Umbilical cord (tissue), 1 donor: ENCODE measurements at regions not wholly inside any gene's neighbourhood (a gene's known extent, or its start where the extent isn't known, plus 50 kb on each side); places are given as distances from the start of the nearest gene placed in this dataset.
"Not testable (repeated sequence)": the region's sequence is repeated elsewhere in the genome, so short reads cannot be mapped to it uniquely, and the experiment has no call there.

Source experiments
- DNase-seq: peaks from one replicate; pipeline ENCODE4 v3.0.0-alpha.2; 2015; ENCODE audit warnings: low spot score

GRCh38 chr1:146715054-146715453 lies 223.1 kb upstream of the NBPF12 start:
- DNase-seq, result not testable (repeated sequence)

- peak; percentile 18 for DNase-seq
These were observed 227.1 kb upstream of the NBPF12 start for GRCh38 chr1:146710838-146711521.

DNA sequence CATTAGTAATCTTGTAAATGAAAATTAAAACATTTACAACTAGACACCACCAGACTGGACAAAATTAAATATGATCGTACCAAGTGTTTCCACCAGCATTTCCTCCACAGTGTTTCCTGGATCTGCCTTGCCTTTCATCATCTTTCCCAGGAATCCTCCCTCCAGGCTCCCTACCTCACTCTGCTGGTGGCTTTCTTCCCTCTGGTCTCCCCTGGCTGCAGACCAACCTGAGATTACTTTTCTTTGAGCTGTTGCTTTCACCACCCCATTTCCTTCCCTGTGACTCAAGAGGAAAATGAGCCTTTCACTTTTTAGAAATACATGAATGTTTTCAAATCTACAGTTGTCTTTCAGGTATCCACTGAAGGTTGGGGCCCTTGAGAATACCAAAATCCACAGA lies 228.8 kb upstream of the NBPF12 start:
- not testable (repeated sequence) for DNase-seq

DNA sequence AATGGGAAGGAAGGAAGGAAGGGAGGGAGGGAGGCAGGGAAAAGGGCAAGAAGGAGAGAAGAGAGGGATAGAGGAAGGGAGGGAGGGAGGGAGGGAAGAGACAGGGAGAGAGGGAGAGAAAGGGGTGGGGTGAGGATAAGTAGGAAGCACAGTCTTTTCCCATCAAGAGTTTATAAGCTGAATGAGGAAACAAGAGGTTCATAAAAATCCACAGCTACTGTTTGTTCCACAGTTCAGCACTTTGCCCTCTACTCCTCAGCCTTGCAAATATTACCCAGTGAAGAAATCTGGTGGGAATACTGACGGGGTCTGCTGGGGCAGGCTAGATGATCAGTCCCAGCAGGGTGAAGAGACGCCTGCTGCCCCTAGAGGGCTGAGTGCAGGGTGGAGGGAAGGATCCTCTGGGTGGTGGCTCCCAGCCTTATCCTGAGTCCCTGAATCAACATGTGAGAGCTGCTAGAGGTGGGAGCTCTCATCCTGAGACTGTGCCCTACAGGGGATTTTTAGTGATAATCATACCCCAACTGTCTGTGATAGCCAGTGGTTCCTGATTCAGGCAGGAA lies 233.9 kb upstream of the NBPF12 start:
- DNase-seq, result not testable (repeated sequence)

- DNase-seq, result not testable (repeated sequence)
These were observed 236.8 kb upstream of the NBPF12 start for GRCh38 chr1:146701320-146701719.

DNA sequence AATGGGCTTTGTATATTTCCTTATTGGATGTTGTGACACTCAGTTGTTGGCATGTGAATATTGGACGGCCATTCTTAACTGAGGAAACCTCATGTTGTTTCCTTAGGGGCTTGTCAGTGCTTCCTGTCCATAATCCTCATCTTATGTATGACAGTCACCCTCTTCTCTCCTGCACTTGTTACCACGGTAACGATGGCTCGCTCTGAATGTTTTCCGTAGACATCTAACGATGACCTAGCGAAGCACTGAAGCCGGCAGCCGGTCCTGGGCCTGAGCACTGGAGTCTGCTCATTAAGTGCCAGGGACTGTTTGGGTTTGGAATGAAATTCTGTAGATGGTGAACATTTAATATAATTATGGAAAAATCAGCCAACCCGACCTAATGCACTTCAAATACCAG lies 242.7 kb upstream of the NBPF12 start:
- not testable (repeated sequence) for DNase-seq

DNA sequence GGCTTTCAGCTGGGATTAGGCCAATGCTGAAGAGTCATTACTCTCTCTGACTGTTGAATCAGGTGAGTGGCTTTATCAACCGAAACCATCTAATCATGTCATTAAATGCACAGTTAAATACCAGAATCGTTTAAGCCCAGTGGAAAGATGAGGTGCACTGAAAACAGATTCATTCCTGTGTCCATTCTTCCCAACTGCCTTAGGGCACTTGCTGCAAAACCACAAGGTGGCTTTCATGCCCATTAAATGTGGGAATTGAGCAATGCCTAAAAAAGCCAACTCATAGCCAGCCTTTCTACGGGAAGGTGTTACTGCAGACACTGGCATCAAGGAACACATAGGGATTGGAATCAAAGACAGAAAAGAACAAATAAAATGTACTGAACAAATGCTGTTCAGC lies 246.3 kb upstream of the NBPF12 start:
- not testable (repeated sequence) for DNase-seq

DNA sequence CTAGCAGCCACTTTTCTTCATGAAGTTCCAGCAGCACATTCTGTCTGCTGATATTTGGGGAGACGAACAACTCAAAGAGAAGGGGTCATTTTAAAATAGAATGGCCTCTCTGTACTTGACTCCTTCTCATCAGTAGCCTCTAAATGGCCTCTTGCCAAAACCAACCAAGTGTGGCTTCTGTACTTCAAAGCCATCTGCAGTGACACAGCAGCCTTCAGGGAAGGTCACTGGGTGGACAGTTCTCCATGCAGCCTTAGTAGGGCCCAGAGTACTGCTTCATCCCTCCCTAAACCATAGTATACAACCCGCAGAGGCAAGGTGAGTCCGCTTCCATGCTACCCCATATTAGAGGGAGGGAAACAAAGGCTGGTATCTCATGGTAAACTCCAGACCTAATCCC lies 249.2 kb upstream of the NBPF12 start:
- not testable (repeated sequence) for DNase-seq

- not testable (repeated sequence) for DNase-seq
These were observed 251.3 kb upstream of the NBPF12 start for GRCh38 chr1:146686777-146687366.

GRCh38 chr1:146683126-146683429 lies 255.0 kb upstream of the NBPF12 start:
- DNase-seq, result not testable (repeated sequence)

DNA sequence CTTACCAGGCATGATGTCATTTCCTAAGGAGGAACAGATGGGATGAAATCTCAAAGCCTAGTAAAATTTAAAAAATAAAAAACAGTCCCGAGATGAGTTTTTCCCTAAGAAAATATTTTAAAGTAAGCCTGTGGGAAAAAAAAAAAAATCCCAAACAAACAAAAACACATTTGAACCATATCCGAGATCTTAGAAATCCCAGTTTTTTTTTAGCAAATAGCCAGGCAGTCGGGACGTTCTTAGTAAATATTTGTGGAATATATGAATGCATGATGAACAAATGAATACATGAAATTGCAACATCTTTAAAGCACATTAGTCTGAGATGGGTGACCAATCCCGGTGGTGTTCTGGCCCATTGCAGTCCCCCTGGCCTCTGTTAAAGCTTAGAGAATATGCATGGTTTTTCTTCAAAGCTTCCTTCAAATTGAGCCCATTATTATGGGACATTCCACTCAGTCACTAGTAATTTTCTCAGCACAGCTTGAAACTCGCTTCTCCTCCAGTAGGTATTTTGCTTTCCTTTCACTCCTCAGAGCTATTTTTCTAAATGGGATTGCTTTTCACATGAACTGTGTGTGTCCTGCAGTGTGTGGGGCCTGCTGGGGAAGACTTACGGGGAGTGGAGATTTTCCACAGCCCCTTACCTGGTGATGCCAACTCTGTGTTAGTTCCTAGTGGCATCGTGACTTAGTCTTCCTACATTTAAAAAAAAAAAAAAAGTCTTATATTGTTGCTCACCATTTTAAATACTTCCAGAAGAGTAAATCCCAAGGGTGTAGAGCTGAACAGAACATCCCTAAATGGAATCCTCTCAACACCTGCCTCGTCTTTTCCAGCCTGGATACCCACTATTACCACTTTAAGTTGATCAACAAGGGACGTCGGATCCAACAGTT lies 255.6 kb upstream of the NBPF12 start:
- DNase-seq, result not testable (repeated sequence)

- not testable (repeated sequence) for DNase-seq
These were observed 264.3 kb upstream of the NBPF12 start for GRCh38 chr1:146673729-146674299.

- DNase-seq, result not testable (repeated sequence)
These were observed 265.5 kb upstream of the NBPF12 start for GRCh38 chr1:146672608-146673007.

DNA sequence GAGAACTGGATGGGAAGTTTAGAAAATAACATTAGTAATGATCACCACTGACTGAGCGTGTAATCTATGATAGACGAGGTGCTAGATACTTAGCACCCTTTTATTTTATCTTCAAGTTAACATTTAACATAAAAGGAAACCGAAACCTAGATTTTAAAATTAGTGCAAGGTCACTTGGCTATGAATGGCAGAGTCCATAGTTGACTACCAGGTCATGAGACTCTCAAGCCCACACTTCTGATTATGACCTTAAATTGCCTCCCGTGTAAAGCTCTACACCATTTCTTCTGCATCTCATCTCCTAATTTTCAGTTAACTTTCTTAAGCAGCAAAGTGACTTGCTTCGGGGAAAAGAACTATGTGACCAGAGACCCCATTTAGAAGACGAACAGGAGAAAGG lies 266.5 kb upstream of the NBPF12 start:
- DNase-seq, result not testable (repeated sequence)

- DNase-seq, result not testable (repeated sequence)
These were observed 267.1 kb upstream of the NBPF12 start for GRCh38 chr1:146670832-146671566.

GRCh38 chr1:146666275-146666674 lies 271.8 kb upstream of the NBPF12 start:
- DNase-seq, result not testable (repeated sequence)

DNA sequence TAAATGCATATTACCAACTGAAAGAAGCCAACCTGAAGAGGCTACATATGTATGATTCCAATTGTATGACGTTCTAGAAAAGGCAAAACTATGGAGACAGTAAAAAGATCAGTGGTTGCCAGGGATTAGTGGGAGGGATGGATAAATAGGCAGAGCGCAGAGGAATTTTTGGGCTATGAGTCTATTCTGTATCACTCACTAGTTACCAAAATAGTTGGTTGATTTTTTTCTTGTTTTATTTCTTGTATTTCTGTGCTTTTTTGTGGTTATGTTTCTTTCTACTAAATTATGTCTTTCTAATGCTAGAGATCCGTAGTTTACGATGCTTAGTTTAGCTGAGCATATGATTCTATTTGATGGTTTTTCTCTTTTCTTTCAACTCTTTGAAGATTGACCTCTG lies 277.9 kb upstream of the NBPF12 start:
- DNase-seq, result peak; percentile 37

DNA sequence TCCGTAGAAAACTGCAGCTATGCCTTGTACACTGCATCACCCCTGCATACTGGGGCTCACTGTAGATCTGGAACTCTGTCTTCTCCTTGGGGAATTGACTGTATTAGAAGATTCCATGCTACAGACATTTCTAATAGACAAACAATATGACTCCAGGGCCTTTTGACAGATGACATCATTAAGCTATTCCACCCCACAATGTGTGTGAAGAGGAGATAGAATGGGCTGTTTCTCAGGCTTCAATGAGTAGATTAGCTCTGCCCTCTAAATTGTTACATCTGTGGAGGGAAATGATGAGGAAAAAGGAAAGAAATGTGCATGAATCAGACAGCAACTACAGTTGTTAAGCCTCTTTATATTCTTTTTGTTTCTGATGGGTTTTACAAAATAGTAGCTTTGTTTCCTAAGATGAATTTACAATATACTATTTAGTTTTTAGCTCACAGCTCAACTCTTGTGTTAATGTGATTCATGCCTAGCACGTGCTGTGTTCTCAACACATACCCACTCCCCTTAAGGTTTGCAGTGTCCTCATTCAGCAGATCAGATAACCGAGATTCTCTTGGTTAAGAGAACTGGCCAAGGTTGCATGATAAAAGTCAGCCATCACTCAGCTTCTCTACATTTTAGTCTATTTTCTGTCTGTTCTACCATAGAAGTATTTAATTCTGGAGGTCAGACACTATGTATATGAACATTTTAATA lies 281.6 kb upstream of the NBPF12 start:
- not testable (repeated sequence) for DNase-seq

- not testable (repeated sequence) for DNase-seq
These were observed 283.4 kb upstream of the NBPF12 start for GRCh38 chr1:146654763-146655162.

- DNase-seq, result not testable (repeated sequence)
These were observed 292.0 kb upstream of the NBPF12 start for GRCh38 chr1:146645978-146646604.
